DMS53 (cell line): ENCODE measurements at regions not wholly inside any gene's neighbourhood (a gene's known extent, or its start where the extent isn't known, plus 50 kb on each side); places are given as distances from the start of the nearest gene placed in this dataset.

Experiments
- DNase-seq: peaks from one replicate; lab custom pipeline; 2025; lab: John Stamatoyannopoulos, UW

- DNase-seq: no peak
These were observed 57.0 kb upstream of the MTPN start for GRCh38 chr7:136034132-136034531.

- DNase-seq: no peak
These were observed 56.4 kb upstream of the MTPN start for GRCh38 chr7:136033413-136034031.

GRCh38 chr7:136030867-136031318 is 53.7 kb upstream of the MTPN start:
- DNase-seq: no peak

- DNase-seq: no peak
These were observed 53.2 kb upstream of the MTPN start for GRCh38 chr7:136030330-136030729.

GRCh38 chr7:136027160-136027559 is 50.0 kb upstream of the MTPN start:
- DNase-seq: no peak
